Ectodermal cell (in vitro differentiated cells): ENCODE measurements at regions not wholly inside any gene's neighbourhood (a gene's known extent, or its start where the extent isn't known, plus 50 kb on each side); places are given as distances from the start of the nearest gene placed in this dataset.

Source experiments
- H3K27ac ChIP-seq: 2 replicates; pipeline ENCODE4 v1.7.0; 2013; ENCODE audit warnings: mild to moderate bottlenecking, low read depth, low read length; ENCODE audit not compliant: insufficient read depth, poor library complexity, severe bottlenecking
- H3K27me3 ChIP-seq: 2 replicates; pipeline ENCODE4 v1.7.0; 2013; ENCODE audit warnings: mild to moderate bottlenecking, low read length; ENCODE audit not compliant: insufficient read depth, control insufficient read depth, poor library complexity, severe bottlenecking
- H3K36me3 ChIP-seq: one replicate; pipeline ENCODE4 v1.7.0; 2013; ENCODE audit warnings: low read length; ENCODE audit not compliant: control insufficient read depth, insufficient read depth
- H3K4me1 ChIP-seq: one replicate; pipeline ENCODE4 v1.7.0; 2013; ENCODE audit warnings: low read length; ENCODE audit not compliant: control insufficient read depth, insufficient read depth
- H3K4me3 ChIP-seq: 2 replicates; pipeline ENCODE4 v1.7.0; 2013; ENCODE audit warnings: low read depth, low read length, control low read depth; ENCODE audit not compliant: insufficient read depth
- H3K9me3 ChIP-seq: 2 replicates; pipeline ENCODE4 v1.7.0; 2013; ENCODE audit warnings: mild to moderate bottlenecking, low read length, moderate library complexity; ENCODE audit not compliant: control insufficient read depth
- whole genome bisulfite sequencing, 2 experiments: methylation state at CpG; one replicate each; pipeline ENCODE4 v1.1.7; 2013; ENCODE audit warnings: missing lambda C conversion rate in 2 of 2; 5-methylcytosine and 5-hydroxymethylcytosine counted together

GRCh38 chr5:113778147-113778546 is 264.7 kb downstream of the YTHDC2 start:
- no peaks in the 10 kb centered on the region for H3K36me3 ChIP-seq
- 92 to 95% methylated on average over 3 to 4 of the region's 4 CpGs for WGBS, 2 experiments
- no peaks in the 10 kb centered on the region for H3K4me1 ChIP-seq
- H3K9me3 ChIP-seq, result no peaks in the 10 kb centered on the region
- H3K27ac ChIP-seq, result no peak overlapping the region
- no peak overlapping the region for H3K4me3 ChIP-seq
- H3K27me3 ChIP-seq, result no peaks in the 10 kb centered on the region

GRCh38 chr5:113788141-113788655 is 274.7 kb downstream of the YTHDC2 start:
- no peak overlapping the region for H3K27ac ChIP-seq

DNA sequence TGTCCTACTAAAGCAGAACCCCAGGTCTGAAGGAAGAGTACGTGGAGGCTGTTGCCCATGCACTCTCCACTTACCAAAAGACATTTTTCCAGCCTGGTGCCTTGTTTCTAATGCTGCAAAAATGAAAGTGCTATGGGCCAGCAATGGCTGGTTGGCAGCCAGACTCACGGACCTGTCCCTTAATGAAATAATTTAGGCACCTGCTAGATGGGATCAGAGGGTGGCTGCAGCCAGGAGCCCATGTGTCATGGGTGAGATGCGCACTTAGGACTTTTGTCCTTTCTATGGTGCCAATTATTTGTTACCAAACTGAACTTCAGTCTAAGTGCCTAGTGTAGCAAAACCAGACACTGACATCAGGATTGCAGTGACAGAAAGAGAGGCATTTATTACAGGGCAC is 276.3 kb downstream of the YTHDC2 start:
- Histone ChIP-seq H3K27me3 (no peaks in the 10 kb centered on the region), H3K27ac (no peak overlapping the region), H3K9me3 (no peaks in the 10 kb centered on the region), H3K4me3 (no peak overlapping the region), H3K36me3 (no peaks in the 10 kb centered on the region), H3K4me1 (no peaks in the 10 kb centered on the region)
- 93 to 94% methylated on average over 3 of the region's 3 CpGs for WGBS, 2 experiments

More at GRCh38 chr5:113788141-113788655, 274.7 kb downstream of the YTHDC2 start:
- 89 to 91% methylated on average over 4 to 5 of the region's 5 CpGs for WGBS, 2 experiments
- Histone ChIP-seq H3K4me1 (no peaks in the 10 kb centered on the region), H3K36me3 (no peaks in the 10 kb centered on the region), H3K9me3 (no peaks in the 10 kb centered on the region), H3K4me3 (no peak overlapping the region), H3K27me3 (no peaks in the 10 kb centered on the region)

GRCh38 chr5:113792806-113793205 is 279.3 kb downstream of the YTHDC2 start:
- Histone ChIP-seq H3K9me3 (no peaks in the 10 kb centered on the region), H3K4me3 (no peak overlapping the region), H3K36me3 (no peaks in the 10 kb centered on the region), H3K27me3 (no peaks in the 10 kb centered on the region), H3K27ac (no peak overlapping the region), H3K4me1 (no peaks in the 10 kb centered on the region)
- WGBS, 2 experiments, result 91 to 95% methylated on average over 4 of the region's 4 CpGs

DNA sequence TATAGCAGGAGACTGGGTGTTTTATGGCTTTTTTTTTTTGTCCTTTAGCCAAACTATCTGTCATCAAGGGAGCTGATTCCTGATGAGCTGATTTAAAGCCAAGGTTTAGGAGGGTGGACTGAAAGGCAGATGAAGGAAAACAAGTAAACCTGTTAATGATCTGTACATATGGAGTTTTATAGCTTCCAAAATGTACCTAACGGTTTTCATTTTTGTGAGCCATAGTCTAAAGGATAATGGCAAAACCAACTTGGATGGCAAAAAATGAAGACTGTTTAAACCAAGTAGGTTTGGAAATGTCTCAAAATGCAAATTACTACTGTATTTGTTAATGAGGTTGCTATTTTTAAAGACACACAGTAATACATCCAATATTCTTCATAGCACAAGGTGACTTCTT is 281.5 kb downstream of the YTHDC2 start:
- Histone ChIP-seq H3K4me3 (no peak overlapping the region), H3K36me3 (no peaks in the 10 kb centered on the region), H3K27me3 (no peaks in the 10 kb centered on the region), H3K9me3 (no peaks in the 10 kb centered on the region), H3K27ac (no peak overlapping the region), H3K4me1 (no peaks in the 10 kb centered on the region)
- 94 to 100% methylated on average over 1 of the region's 1 CpG for WGBS, 2 experiments

- H3K9me3 ChIP-seq, result no peaks in the 10 kb centered on the region
- H3K4me3 ChIP-seq, result no peak overlapping the region
- 93 to 94% methylated on average over 2 of the region's 3 CpGs for WGBS, 2 experiments
- H3K27me3 ChIP-seq, result no peaks in the 10 kb centered on the region
- no peak overlapping the region for H3K27ac ChIP-seq
- H3K36me3 ChIP-seq, result no peaks in the 10 kb centered on the region
- peaks cover 2% of the 10 kb centered on the region for H3K4me1 ChIP-seq
Observed at GRCh38 chr5:113800686-113801085, 287.2 kb downstream of the YTHDC2 start.

DNA sequence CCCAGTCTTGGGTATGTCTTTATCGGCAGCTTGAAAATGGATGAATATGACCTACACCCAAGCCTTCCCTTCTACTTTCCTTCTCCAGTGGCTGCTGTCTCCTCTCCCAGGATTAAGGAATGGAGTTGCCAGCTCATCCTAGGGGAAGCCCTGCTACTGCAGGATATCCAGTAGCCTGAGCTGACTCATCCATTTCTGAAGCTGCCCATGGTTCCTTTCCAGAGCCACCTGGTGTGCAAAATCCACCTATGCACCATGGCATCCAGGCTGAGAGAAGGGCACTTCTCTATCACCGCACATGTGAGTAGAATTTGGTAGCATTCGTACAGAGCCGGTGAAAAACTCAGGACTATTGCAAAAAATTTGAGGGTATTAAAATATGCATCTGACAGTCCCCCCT is 290.8 kb downstream of the YTHDC2 start:
- no peaks in the 10 kb centered on the region for H3K27me3 ChIP-seq
- H3K36me3 ChIP-seq, result no peaks in the 10 kb centered on the region
- 50 to 74% methylated on average over 2 to 4 of the region's 4 CpGs for WGBS, 2 experiments
- no peak overlapping the region for H3K27ac ChIP-seq
- no peak overlapping the region for H3K4me3 ChIP-seq
- peaks cover 28% of the 10 kb centered on the region for H3K4me1 ChIP-seq
- no peaks in the 10 kb centered on the region for H3K9me3 ChIP-seq

DNA sequence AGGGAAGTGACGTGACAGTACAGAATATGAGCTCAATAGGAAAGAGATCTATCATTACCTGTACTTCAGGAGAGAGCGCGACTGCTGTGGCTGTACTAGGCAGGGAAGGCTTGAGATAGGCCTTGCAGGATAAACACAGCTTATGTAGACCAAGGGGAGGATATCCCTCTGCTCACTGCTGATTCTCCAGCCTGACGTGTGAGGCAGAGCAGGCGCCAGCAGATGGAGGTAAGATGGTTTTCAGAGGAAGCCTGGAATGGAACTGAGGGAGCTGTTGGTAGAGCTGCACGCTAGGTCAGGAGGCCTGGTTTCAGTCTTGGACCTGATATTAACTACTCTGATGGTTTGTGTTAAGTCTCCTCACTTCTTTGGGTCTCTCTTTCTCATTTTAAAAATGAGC is 291.4 kb downstream of the YTHDC2 start:
- Histone ChIP-seq H3K4me1 (peaks cover 28% of the 10 kb centered on the region), H3K27ac (no peak overlapping the region), H3K27me3 (no peaks in the 10 kb centered on the region), H3K4me3 (no peak overlapping the region), H3K36me3 (no peaks in the 10 kb centered on the region), H3K9me3 (no peaks in the 10 kb centered on the region)
- WGBS, 2 experiments, result 81 to 85% methylated on average over 6 of the region's 6 CpGs

GRCh38 chr5:113806250-113806649 is 292.8 kb downstream of the YTHDC2 start:
- no peaks in the 10 kb centered on the region for H3K9me3 ChIP-seq
- no peak overlapping the region for H3K27ac ChIP-seq
- no peaks in the 10 kb centered on the region for H3K27me3 ChIP-seq
- H3K36me3 ChIP-seq, result no peaks in the 10 kb centered on the region
- no peak overlapping the region for H3K4me3 ChIP-seq
- H3K4me1 ChIP-seq, result peaks cover 28% of the 10 kb centered on the region
- WGBS, 2 experiments, result 30 to 51% methylated on average over 3 of the region's 3 CpGs

DNA sequence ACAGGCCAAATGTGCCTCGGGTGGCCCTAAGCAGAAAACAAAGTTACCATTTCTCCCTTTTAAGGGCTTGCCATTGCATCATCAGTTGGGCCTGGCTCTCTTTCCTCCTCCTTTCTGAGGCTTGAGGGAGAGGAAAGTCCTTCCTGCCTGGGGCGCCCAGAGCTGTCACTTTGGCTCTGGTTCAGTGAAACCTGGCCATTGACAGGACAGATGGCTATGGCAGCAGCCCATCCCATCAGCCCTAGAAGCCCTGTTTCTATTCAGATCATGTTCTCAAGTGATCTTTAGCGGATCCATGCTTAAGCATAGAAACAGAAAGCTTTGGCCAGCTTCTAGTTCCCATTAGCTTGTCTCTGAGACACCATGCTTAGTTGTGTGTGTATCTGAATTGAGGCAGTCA is 293.4 kb downstream of the YTHDC2 start:
- Histone ChIP-seq H3K27me3 (no peaks in the 10 kb centered on the region), H3K27ac (peak overlapping the region; percentile 17), H3K4me3 (no peak overlapping the region), H3K4me1 (peaks cover 28% of the 10 kb centered on the region), H3K9me3 (no peaks in the 10 kb centered on the region), H3K36me3 (no peaks in the 10 kb centered on the region)
- WGBS, 2 experiments, result 79 to 87% methylated on average over 3 of the region's 3 CpGs

- Histone ChIP-seq H3K27ac (peak overlapping the region; percentile 53), H3K9me3 (no peaks in the 10 kb centered on the region), H3K36me3 (no peaks in the 10 kb centered on the region), H3K27me3 (no peaks in the 10 kb centered on the region), H3K4me1 (peaks cover 28% of the 10 kb centered on the region), H3K4me3 (no peak overlapping the region)
- WGBS, 2 experiments, result 38 to 40% methylated on average over 7 of the region's 7 CpGs
Observed at GRCh38 chr5:113807427-113807991, 294.0 kb downstream of the YTHDC2 start.
